Neural cell (in vitro differentiated cells): ENCODE measurements at regions not wholly inside any gene's neighbourhood (a gene's known extent, or its start where the extent isn't known, plus 50 kb on each side); places are given as distances from the start of the nearest gene placed in this dataset.

Source experiments
- EZH2 ChIP-seq: fragments of 200-600, 300-800 bp; shearing (Covaris generic), sonication (generic); IDR thresholded peaks from 2 replicates; pipeline ENCODE4 v1.6.1; 2014; ENCODE audit warnings: antibody characterized with exemption, low read length, borderline replicate concordance, mild to moderate bottlenecking; ENCODE audit not compliant: insufficient read depth, poor library complexity, severe bottlenecking
- SMC3 ChIP-seq: fragments of 450-650 bp; conservative IDR thresholded peaks from 2 replicates; pipeline ENCODE4 v1.6.1; 2014; ENCODE audit warnings: antibody characterized with exemption, mild to moderate bottlenecking, moderate library complexity; ENCODE audit not compliant: poor library complexity
- TF ChIP-seq, protein P1 (sequence below): fragments of 450-650 bp; IDR thresholded peaks from 2 replicates; pipeline ENCODE4 v1.5.1; 2014; ENCODE audit warnings: antibody characterized with exemption, mild to moderate bottlenecking, moderate library complexity; ENCODE audit not compliant: poor library complexity, severe bottlenecking

DNA sequence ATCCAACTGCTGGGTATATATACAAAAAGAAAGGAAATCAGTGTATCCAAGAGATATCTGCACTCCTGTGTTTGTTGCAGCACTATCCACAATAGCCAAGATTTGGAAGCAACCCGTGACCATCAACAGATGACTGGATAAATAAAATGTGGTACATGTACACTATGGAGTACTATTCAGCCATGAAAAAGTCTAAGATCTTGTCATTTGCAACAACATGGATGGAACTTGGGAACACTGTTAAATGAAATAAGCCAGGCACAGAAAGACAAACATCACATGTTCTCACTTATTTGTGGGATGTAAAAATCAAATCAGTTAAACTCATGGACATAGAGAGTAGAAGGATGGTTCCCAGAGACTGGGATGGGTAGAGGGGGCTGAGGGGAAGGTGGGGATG is 620.7 kb downstream of the RBFOX1 start:
- TF ChIP-seq SMC3: no peak
- TF ChIP-seq, protein P1, sequence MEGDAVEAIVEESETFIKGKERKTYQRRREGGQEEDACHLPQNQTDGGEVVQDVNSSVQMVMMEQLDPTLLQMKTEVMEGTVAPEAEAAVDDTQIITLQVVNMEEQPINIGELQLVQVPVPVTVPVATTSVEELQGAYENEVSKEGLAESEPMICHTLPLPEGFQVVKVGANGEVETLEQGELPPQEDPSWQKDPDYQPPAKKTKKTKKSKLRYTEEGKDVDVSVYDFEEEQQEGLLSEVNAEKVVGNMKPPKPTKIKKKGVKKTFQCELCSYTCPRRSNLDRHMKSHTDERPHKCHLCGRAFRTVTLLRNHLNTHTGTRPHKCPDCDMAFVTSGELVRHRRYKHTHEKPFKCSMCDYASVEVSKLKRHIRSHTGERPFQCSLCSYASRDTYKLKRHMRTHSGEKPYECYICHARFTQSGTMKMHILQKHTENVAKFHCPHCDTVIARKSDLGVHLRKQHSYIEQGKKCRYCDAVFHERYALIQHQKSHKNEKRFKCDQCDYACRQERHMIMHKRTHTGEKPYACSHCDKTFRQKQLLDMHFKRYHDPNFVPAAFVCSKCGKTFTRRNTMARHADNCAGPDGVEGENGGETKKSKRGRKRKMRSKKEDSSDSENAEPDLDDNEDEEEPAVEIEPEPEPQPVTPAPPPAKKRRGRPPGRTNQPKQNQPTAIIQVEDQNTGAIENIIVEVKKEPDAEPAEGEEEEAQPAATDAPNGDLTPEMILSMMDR: no peak
- TF ChIP-seq EZH2: no peak
